ENCODE measurements at regions not wholly inside any gene's neighbourhood (a gene's known extent, or its start where the extent isn't known, plus 50 kb on each side); places are given as distances from the start of the nearest gene placed in this dataset.

- TF ChIP-seq EZH2 (IDR thresholded peaks at IDR 0.05; ENCODE audit: borderline replicate concordance, low read depth, low read length, poor library complexity, severe bottlenecking) (no peak), CTCF (conservative IDR thresholded peaks at IDR 0.05; ENCODE audit: low read depth, low read length) (no peak)
Measured at GRCh38 chr3:3923619-3924018, 124.4 kb downstream of the LRRN1 start.
